ENCODE measurements at regions not wholly inside any gene's neighbourhood (a gene's known extent, or its start where the extent isn't known, plus 50 kb on each side); places are given as distances from the start of the nearest gene placed in this dataset.

DNA sequence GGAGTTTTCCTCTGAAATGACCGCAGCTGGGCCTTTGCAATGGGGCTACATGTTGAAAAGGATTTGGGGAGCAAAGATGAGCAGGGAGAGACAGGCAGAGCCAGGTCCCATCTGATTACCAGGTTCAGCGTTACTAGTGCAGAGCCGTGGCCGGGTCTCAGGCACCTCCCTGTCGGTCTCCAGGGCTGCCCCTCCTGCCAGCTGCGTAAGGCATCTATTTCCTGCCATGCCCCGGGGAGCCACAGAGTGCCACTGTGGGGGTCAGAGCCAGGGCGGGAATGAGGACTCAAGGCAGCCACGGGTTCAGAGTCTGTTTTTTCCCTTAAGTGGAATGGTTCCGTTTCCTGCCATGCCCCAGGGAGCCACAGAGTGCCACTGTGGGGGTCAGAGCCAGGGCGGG lies 382.6 kb upstream of the SHH start:
- Mint-ChIP-seq H3K4me3 (no peak overlapping the region), H3K36me3 (ENCODE audit: low read depth) (no peaks in the 10 kb centered on the region; the same call in 2 of the 3 replicates), H3K27ac (no peak overlapping the region), H3K9me3 (peaks cover 2% of the 10 kb centered on the region; the same call in 2 of the 3 replicates), H3K4me1 (no peaks in the 10 kb centered on the region; the same call in 2 of the 3 replicates), H3K27me3 (ENCODE audit: insufficient read depth, low read depth, poor library complexity) (peaks cover 4% of the 10 kb centered on the region)
- ATAC-seq (peak; percentile 42; the same call in 1 of the 3 replicates), DNase-seq (ENCODE audit: low spot score) (no peak)
- Histone ChIP-seq H4K20me1 (replicated peaks; ENCODE audit: insufficient read depth) (no peaks in the 10 kb centered on the region), H3K4me3 (no peak overlapping the region), H2AFZ (no peak overlapping the region), H3K27me3 (ENCODE audit: insufficient read depth) (no peaks in the 10 kb centered on the region), H3K27ac (ENCODE audit: low read depth) (no peak overlapping the region), H3K79me2 (replicated peaks; ENCODE audit: insufficient read depth) (no peaks in the 10 kb centered on the region), H3F3A (replicated peaks; ENCODE audit: low read depth) (no peaks in the 10 kb centered on the region), H3K36me3 (ENCODE audit: insufficient read depth) (peaks cover 3% of the 10 kb centered on the region; the same call in 1 of the 2 replicates), H3K4me1 (ENCODE audit: insufficient read depth) (no peaks in the 10 kb centered on the region), H3K4me2 (no peak overlapping the region), H3K9me2 (ENCODE audit: insufficient read depth) (no peaks in the 10 kb centered on the region)
- TF ChIP-seq, protein P1, sequence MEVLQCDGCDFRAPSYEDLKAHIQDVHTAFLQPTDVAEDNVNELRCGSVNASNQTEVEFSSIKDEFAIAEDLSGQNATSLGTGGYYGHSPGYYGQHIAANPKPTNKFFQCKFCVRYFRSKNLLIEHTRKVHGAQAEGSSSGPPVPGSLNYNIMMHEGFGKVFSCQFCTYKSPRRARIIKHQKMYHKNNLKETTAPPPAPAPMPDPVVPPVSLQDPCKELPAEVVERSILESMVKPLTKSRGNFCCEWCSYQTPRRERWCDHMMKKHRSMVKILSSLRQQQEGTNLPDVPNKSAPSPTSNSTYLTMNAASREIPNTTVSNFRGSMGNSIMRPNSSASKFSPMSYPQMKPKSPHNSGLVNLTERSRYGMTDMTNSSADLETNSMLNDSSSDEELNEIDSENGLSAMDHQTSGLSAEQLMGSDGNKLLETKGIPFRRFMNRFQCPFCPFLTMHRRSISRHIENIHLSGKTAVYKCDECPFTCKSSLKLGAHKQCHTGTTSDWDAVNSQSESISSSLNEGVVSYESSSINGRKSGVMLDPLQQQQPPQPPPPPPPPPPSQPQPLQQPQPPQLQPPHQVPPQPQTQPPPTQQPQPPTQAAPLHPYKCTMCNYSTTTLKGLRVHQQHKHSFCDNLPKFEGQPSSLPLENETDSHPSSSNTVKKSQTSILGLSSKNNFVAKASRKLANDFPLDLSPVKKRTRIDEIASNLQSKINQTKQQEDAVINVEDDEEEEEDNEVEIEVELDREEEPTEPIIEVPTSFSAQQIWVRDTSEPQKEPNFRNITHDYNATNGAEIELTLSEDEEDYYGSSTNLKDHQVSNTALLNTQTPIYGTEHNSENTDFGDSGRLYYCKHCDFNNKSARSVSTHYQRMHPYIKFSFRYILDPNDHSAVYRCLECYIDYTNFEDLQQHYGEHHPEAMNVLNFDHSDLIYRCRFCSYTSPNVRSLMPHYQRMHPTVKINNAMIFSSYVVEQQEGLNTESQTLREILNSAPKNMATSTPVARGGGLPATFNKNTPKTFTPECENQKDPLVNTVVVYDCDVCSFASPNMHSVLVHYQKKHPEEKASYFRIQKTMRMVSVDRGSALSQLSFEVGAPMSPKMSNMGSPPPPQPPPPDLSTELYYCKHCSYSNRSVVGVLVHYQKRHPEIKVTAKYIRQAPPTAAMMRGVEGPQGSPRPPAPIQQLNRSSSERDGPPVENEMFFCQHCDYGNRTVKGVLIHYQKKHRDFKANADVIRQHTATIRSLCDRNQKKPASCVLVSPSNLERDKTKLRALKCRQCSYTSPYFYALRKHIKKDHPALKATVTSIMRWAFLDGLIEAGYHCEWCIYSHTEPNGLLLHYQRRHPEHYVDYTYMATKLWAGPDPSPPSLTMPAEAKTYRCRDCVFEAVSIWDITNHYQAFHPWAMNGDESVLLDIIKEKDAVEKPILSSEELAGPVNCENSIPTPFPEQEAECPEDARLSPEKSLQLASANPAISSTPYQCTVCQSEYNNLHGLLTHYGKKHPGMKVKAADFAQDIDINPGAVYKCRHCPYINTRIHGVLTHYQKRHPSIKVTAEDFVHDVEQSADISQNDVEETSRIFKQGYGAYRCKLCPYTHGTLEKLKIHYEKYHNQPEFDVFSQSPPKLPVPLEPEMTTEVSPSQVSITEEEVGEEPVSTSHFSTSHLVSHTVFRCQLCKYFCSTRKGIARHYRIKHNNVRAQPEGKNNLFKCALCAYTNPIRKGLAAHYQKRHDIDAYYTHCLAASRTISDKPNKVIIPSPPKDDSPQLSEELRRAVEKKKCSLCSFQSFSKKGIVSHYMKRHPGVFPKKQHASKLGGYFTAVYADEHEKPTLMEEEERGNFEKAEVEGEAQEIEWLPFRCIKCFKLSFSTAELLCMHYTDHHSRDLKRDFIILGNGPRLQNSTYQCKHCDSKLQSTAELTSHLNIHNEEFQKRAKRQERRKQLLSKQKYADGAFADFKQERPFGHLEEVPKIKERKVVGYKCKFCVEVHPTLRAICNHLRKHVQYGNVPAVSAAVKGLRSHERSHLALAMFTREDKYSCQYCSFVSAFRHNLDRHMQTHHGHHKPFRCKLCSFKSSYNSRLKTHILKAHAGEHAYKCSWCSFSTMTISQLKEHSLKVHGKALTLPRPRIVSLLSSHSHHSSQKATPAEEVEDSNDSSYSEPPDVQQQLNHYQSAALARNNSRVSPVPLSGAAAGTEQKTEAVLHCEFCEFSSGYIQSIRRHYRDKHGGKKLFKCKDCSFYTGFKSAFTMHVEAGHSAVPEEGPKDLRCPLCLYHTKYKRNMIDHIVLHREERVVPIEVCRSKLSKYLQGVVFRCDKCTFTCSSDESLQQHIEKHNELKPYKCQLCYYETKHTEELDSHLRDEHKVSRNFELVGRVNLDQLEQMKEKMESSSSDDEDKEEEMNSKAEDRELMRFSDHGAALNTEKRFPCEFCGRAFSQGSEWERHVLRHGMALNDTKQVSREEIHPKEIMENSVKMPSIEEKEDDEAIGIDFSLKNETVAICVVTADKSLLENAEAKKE (CRISPR knock-in tag; IDR thresholded peaks at IDR 0.05) = no peak
- TF ChIP-seq NANOG (IDR thresholded peaks at IDR 0.05; ENCODE audit: borderline replicate concordance) (no peak), REST (IDR thresholded peaks at IDR 0.05; ENCODE audit: unreplicated experiment) (no peak), EZH2 (IDR thresholded peaks at IDR 0.05; ENCODE audit: low read depth, unreplicated experiment) (no peak), ZNF331 (CRISPR knock-in tag; IDR thresholded peaks at IDR 0.05; ENCODE audit: low read depth) (no peak), EZH2phosphoT487 (IDR thresholded peaks at IDR 0.05; ENCODE audit: unreplicated experiment) (no peak), ETS1 (IDR thresholded peaks at IDR 0.05) (no peak), STAT1 (IDR thresholded peaks at IDR 0.05; ENCODE audit: unreplicated experiment) (no peak), JUNB (IDR thresholded peaks at IDR 0.05; ENCODE audit: unreplicated experiment) (no peak), POLR2AphosphoS5 (IDR thresholded peaks at IDR 0.05; ENCODE audit: low read depth) (no peak), ZNF114 (CRISPR knock-in tag; IDR thresholded peaks at IDR 0.05) (no peak), CREB1 (CRISPR knock-in tag; IDR thresholded peaks at IDR 0.05; ENCODE audit: low read depth) (no peak)
- TF ChIP-seq, protein P2, sequence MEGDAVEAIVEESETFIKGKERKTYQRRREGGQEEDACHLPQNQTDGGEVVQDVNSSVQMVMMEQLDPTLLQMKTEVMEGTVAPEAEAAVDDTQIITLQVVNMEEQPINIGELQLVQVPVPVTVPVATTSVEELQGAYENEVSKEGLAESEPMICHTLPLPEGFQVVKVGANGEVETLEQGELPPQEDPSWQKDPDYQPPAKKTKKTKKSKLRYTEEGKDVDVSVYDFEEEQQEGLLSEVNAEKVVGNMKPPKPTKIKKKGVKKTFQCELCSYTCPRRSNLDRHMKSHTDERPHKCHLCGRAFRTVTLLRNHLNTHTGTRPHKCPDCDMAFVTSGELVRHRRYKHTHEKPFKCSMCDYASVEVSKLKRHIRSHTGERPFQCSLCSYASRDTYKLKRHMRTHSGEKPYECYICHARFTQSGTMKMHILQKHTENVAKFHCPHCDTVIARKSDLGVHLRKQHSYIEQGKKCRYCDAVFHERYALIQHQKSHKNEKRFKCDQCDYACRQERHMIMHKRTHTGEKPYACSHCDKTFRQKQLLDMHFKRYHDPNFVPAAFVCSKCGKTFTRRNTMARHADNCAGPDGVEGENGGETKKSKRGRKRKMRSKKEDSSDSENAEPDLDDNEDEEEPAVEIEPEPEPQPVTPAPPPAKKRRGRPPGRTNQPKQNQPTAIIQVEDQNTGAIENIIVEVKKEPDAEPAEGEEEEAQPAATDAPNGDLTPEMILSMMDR (conservative IDR thresholded peaks at IDR 0.05; ENCODE audit: low read depth in 2 of 2) = no peak

Data from GM23338 (cell line).